Neuronal stem cell (in vitro differentiated cells): ENCODE measurements at regions not wholly inside any gene's neighbourhood (a gene's known extent, or its start where the extent isn't known, plus 50 kb on each side); places are given as distances from the start of the nearest gene placed in this dataset.

Experiments used
- DNase-seq: peaks from one replicate; pipeline ENCODE4 v3.0.0-alpha.2; 2013; ENCODE audit warnings: low spot score
- H2AFZ ChIP-seq: one replicate; pipeline ENCODE4 v1.6.1; 2013; ENCODE audit warnings: mild to moderate bottlenecking, low read length, inconsistent platforms
- H2AK5ac ChIP-seq: 2 replicates; pipeline ENCODE4 v1.6.1; 2013; ENCODE audit warnings: low read depth, mild to moderate bottlenecking, inconsistent platforms, low read length, moderate library complexity, mixed read lengths
- H2BK120ac ChIP-seq: 2 replicates; pipeline ENCODE4 v1.6.1; 2013; ENCODE audit warnings: low read depth, mild to moderate bottlenecking, inconsistent platforms, low read length, moderate library complexity, mixed read lengths
- H2BK12ac ChIP-seq: one replicate; pipeline ENCODE4 v1.6.1; 2013; ENCODE audit warnings: low read length, inconsistent platforms
- H2BK15ac ChIP-seq: 2 replicates; pipeline ENCODE4 v1.6.1; 2013; ENCODE audit warnings: mild to moderate bottlenecking, low read length, inconsistent platforms, mixed read lengths
- H2BK5ac ChIP-seq: one replicate; pipeline ENCODE4 v1.6.1; 2013; ENCODE audit warnings: inconsistent platforms, mild to moderate bottlenecking, low read length, moderate library complexity
- H3K14ac ChIP-seq: one replicate; pipeline ENCODE4 v1.6.1; 2013; ENCODE audit warnings: low read length, inconsistent platforms
- H3K18ac ChIP-seq: 2 replicates; pipeline ENCODE4 v1.6.1; 2013; ENCODE audit warnings: low read length, inconsistent platforms
- H3K23ac ChIP-seq: 2 replicates; pipeline ENCODE4 v1.6.1; 2013; ENCODE audit warnings: low read depth, mild to moderate bottlenecking, mixed read lengths, low read length, inconsistent platforms; ENCODE audit not compliant: poor library complexity
- H3K27ac ChIP-seq: replicated peaks from 3 replicates; pipeline ENCODE4 v1.5.1; 2013; ENCODE audit warnings: low read length, inconsistent platforms
- H3K27me3 ChIP-seq, 3 experiments: 2 replicates each; pipeline ENCODE4 v1.6.1; 2013; ENCODE audit warnings: low read length in 3 of 3, mild to moderate bottlenecking in 2 of 3, inconsistent platforms in 1 of 3, low read depth in 1 of 3, mixed read lengths in 1 of 3, moderate library complexity in 1 of 3; ENCODE audit not compliant: control insufficient read depth in 3 of 3, insufficient read depth in 3 of 3
- H3K36me3 ChIP-seq, 2 donors: replicated peaks in 1 of 2; 2 replicates each; pipeline ENCODE4 v1.6.1; 2013; ENCODE audit warnings: low read length in 2 of 2; ENCODE audit not compliant: control insufficient read depth in 2 of 2, insufficient read depth in 2 of 2
- H3K4ac ChIP-seq: 2 replicates; pipeline ENCODE4 v1.6.1; 2013; ENCODE audit warnings: inconsistent platforms, mild to moderate bottlenecking, low read length, moderate library complexity
- H3K4me1 ChIP-seq, 2 donors: 1 replicate in 1 of 2; 2 replicates in 1 of 2; pipeline ENCODE4 v1.6.1; 2013; ENCODE audit warnings: low read length in 2 of 2, low read depth in 1 of 2; ENCODE audit not compliant: control insufficient read depth in 2 of 2, insufficient read depth in 1 of 2
- H3K4me2 ChIP-seq: one replicate; pipeline ENCODE4 v1.6.1; 2013; ENCODE audit warnings: mild to moderate bottlenecking, low read length, inconsistent platforms; ENCODE audit not compliant: insufficient read depth, poor library complexity, severe bottlenecking
- H3K4me3 ChIP-seq, 2 donors: 2 replicates each; pipeline ENCODE4 v1.5.1; 2013; ENCODE audit warnings: low read length in 2 of 2, mild to moderate bottlenecking in 2 of 2, inconsistent platforms in 1 of 2, moderate library complexity in 1 of 2
- H3K79me1 ChIP-seq: one replicate; pipeline ENCODE4 v1.6.1; 2013; ENCODE audit warnings: low read depth, mild to moderate bottlenecking, inconsistent platforms, low read length, moderate library complexity
- H3K9ac ChIP-seq: one replicate; pipeline ENCODE4 v1.6.1; 2013; ENCODE audit warnings: mild to moderate bottlenecking, low read depth, low read length, inconsistent platforms; ENCODE audit not compliant: poor library complexity
- H3K9me3 ChIP-seq, 2 donors: replicated peaks in 1 of 2; 2 replicates each; pipeline versions ENCODE3 to v1.6.1; 2013; ENCODE audit warnings: low read length in 2 of 2, mild to moderate bottlenecking in 2 of 2, inconsistent platforms in 1 of 2, low read depth in 1 of 2, mixed read lengths in 1 of 2, moderate library complexity in 1 of 2; ENCODE audit not compliant: control insufficient read depth in 2 of 2, insufficient read depth in 1 of 2
- H4K8ac ChIP-seq: one replicate; pipeline ENCODE4 v1.6.1; 2013; ENCODE audit warnings: low read depth, mild to moderate bottlenecking, inconsistent platforms, low read length, moderate library complexity
- H4K91ac ChIP-seq: one replicate; pipeline ENCODE4 v1.6.1; 2013; ENCODE audit warnings: low read length, low read depth, mild to moderate bottlenecking, inconsistent platforms; ENCODE audit not compliant: poor library complexity
- WGBS, 2 donors: extraction: QIAGEN DNeasy Blood & Tissue Kit; methylation state at CpG; one replicate each; pipeline ENCODE4 v1.1.7; 2013; ENCODE audit warnings: missing lambda C conversion rate in 2 of 2, mixed read lengths in 1 of 2; ENCODE audit not compliant: insufficient read length in 2 of 2, insufficient replicate concordance in 1 of 2; ENCODE audit errors: extremely low coverage in 2 of 2; 5-methylcytosine and 5-hydroxymethylcytosine counted together

DNA sequence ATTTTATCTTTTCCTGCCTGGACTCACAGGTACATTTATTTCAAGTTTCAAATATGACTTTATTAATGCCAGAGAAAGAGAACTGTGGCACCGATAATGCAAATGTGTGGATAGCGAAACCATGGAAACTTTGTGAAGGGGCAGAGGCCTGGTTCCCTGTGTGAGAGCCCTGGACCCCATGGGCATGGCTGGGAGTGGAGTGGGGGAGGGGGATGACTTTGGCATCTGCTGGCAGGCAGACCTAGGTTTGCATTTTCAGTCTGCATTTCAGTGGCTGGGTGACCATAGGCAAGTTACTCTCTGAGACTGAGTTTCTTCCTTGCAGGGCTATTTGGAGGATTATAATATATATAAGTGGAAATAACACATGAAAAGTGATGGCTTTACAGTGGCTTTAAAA lies 163.8 kb upstream of the TMTC4 start:
- H3K9ac ChIP-seq: no peak overlapping the region
- WGBS, 2 donors: no CpG with 5 or more reads among the region's 2 CpGs
- no peak overlapping the region for H3K18ac ChIP-seq
- H4K91ac ChIP-seq: no peak overlapping the region
- no peak overlapping the region for H2AK5ac ChIP-seq
- no peaks in the 10 kb centered on the region for H3K9me3 ChIP-seq
- H3K4me2 ChIP-seq: no peak overlapping the region
- H2AFZ ChIP-seq: no peak overlapping the region
- H2BK120ac ChIP-seq: no peak overlapping the region
- H2BK12ac ChIP-seq: no peak overlapping the region
- H3K27me3 ChIP-seq: peaks cover 0 to 2% (median 0%) of the 10 kb centered on the region in 3 experiments
- no peak overlapping the region for H4K8ac ChIP-seq
- DNase-seq: no peak
- no peak overlapping the region for H3K27ac ChIP-seq
- H3K23ac ChIP-seq: no peak overlapping the region
- no peaks in the 10 kb centered on the region for H3K36me3 ChIP-seq
- no peak overlapping the region for H3K4ac ChIP-seq
- H3K4me1 ChIP-seq: no peaks in the 10 kb centered on the region
- no peak overlapping the region for H3K4me3 ChIP-seq
- no peaks in the 10 kb centered on the region for H3K79me1 ChIP-seq
- no peak overlapping the region for H3K14ac ChIP-seq
- no peak overlapping the region for H2BK5ac ChIP-seq
- H2BK15ac ChIP-seq: no peak overlapping the region

DNA sequence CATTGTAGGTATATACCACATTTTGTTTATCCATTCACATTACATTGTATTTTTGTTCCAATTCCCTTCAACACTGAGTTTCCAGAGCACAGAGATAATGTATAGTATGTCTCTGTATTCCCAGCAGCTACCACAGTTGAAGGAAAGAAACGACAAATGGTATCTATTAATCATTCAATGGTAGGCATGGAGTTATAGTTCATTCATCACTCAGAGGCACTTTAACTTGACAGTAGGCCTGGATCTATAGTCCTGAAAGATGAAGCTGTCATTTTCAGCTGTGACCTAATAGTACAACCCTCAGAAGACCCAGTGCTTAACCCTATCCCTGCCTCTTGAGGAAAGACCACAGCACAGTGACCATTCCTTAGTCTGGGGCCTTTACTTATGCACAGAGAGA lies 163.0 kb upstream of the TMTC4 start:
- Histone ChIP-seq H3K18ac (no peak overlapping the region), H4K8ac (no peak overlapping the region), H4K91ac (no peak overlapping the region), H3K36me3 (no peaks in the 10 kb centered on the region), H3K9me3 (no peaks in the 10 kb centered on the region), H3K27me3 (peaks cover 0 to 2% (median 0%) of the 10 kb centered on the region in 3 experiments), H3K23ac (no peak overlapping the region), H2AFZ (no peak overlapping the region), H2AK5ac (no peak overlapping the region), H2BK5ac (no peak overlapping the region), H2BK120ac (no peak overlapping the region), H3K4me3 (no peak overlapping the region), H2BK12ac (no peak overlapping the region), H3K79me1 (no peaks in the 10 kb centered on the region), H3K4me1 (no peaks in the 10 kb centered on the region), H3K9ac (no peak overlapping the region), H3K14ac (no peak overlapping the region), H3K27ac (no peak overlapping the region), H2BK15ac (no peak overlapping the region), H3K4me2 (no peak overlapping the region), H3K4ac (no peak overlapping the region)
- WGBS, 2 donors: no CpG with 5 or more reads among the region's 1 CpG
- no peak for DNase-seq

DNA sequence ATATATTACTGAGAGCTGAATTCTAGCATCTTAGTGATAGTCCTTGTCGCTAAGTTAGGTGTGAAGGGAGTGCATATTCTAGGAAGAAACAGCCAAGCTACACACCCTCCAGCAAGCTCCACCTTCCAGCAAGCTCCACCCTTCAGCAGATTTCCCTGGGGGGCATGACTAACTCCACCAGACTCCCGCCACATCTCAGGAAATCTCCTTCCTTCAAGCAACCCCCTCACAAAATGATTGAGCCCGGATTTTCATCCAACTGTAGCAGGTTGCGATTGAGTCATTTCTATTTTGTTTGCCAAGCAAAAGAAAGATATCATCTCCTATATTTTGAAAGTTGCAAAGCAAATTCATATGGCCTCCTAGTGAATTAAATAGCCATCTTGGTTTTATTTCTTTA lies 162.1 kb upstream of the TMTC4 start:
- no peak overlapping the region for H3K27ac ChIP-seq
- WGBS, 2 donors: no CpG with 5 or more reads among the region's 4 CpGs

DNA sequence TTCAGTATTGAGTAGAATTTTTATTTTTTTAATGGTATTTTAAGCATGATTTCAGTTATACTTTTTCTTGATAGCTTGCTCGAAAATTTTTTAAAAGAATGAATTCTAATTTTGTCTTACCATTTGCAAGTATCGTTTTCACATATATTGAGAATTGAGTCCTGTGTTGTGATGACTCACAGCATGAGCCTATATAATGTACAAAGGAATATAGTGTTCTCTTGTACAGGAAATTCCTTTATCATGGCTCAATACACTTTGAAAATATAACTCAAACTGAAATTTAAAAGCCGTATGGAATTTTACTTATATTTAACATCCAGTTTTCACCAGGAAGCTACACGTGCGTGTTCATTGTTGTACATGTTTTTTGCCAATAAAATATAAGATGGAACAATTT lies 161.1 kb upstream of the TMTC4 start:
- Histone ChIP-seq H3K4me3 (no peak overlapping the region), H3K23ac (no peak overlapping the region), H3K27ac (no peak overlapping the region), H2BK15ac (no peak overlapping the region), H3K4me1 (no peaks in the 10 kb centered on the region), H3K4me2 (no peak overlapping the region), H3K36me3 (no peaks in the 10 kb centered on the region), H2AFZ (no peak overlapping the region), H3K27me3 (no peaks in the 10 kb centered on the region), H3K18ac (no peak overlapping the region), H3K4ac (no peak overlapping the region), H3K79me1 (no peaks in the 10 kb centered on the region), H4K91ac (no peak overlapping the region), H2BK120ac (no peak overlapping the region), H3K9ac (no peak overlapping the region), H4K8ac (no peak overlapping the region), H2BK12ac (no peak overlapping the region), H2BK5ac (no peak overlapping the region), H3K14ac (no peak overlapping the region), H3K9me3 (no peaks in the 10 kb centered on the region), H2AK5ac (no peak overlapping the region)
- no peak for DNase-seq
- no CpG with 5 or more reads among the region's 5 CpGs for WGBS, 2 donors

More for the DNA sequence above, 162.1 kb upstream of the TMTC4 start:
- Histone ChIP-seq H2BK12ac (no peak overlapping the region), H3K27me3 (peaks cover 0 to 2% (median 0%) of the 10 kb centered on the region in 3 experiments), H3K18ac (no peak overlapping the region), H2AK5ac (no peak overlapping the region), H3K9ac (no peak overlapping the region), H4K91ac (no peak overlapping the region), H2AFZ (no peak overlapping the region), H2BK15ac (no peak overlapping the region), H2BK120ac (no peak overlapping the region), H3K9me3 (no peaks in the 10 kb centered on the region), H3K4ac (no peak overlapping the region), H3K36me3 (no peaks in the 10 kb centered on the region), H3K4me2 (no peak overlapping the region), H3K79me1 (no peaks in the 10 kb centered on the region), H3K14ac (no peak overlapping the region), H3K4me3 (no peak overlapping the region), H4K8ac (no peak overlapping the region), H2BK5ac (no peak overlapping the region), H3K4me1 (no peaks in the 10 kb centered on the region), H3K23ac (no peak overlapping the region)
- DNase-seq: no peak
